ENCODE measurements at regions not wholly inside any gene's neighbourhood (a gene's known extent, or its start where the extent isn't known, plus 50 kb on each side); places are given as distances from the start of the nearest gene placed in this dataset.
"Not testable (repeated sequence)": the region's sequence is repeated elsewhere in the genome, so short reads cannot be mapped to it uniquely, and the experiment has no call there.

DNA sequence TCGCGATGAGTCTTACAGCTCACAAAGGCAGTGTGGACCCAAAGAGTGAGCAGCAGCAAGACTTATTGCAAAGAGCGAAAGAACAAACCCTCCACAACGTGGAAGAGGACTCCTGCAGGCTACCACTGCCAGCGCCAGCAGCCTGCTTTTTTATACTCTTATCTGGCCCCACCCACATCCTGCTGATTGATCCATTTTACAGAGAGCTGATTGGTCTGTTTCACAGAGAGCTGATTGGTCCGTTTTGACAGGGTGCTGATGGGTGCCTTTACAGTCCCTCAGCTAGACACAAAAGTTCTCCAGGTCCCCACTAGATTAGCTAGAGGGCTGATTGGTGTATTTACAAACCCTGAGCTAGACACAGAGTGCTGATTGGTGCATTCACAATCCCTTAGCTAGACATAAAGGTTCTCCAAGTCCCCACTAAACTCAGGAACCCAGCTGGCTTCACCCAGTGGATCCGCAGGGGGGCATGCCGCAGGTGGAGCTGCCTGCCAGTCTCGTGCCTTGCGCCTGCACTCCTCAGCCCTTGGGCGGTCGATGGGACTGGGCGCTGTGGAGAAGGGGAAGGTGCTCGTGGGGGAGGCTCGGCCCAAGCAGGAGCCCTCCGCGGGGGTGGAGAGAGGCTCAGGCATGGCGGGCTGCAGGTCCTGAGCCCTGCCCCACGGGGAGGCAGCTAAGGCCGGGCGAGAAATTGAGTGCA, 75.7 kb downstream of the QDPR start:
- DNase-seq, result not testable (repeated sequence)

DNA sequence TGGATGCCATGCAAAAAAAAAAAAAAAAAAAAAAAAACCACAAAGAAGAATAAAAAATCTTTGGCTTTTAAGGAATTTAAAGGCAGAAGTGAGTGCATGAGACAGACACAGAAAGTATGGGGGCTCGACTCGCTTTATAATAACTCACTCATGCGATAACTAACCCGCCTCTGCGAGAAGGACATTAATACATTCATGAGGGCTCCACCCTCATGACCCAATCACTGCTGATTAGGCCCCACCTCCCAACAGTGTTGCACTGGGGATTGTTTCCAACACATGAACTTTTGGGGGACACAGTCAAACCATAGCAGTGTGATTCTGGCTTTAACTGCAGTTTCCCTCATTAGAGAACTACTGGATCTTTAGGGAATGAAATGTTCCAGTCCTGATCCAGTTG, 78.1 kb downstream of the QDPR start:
- DNase-seq, result no peak

DNA sequence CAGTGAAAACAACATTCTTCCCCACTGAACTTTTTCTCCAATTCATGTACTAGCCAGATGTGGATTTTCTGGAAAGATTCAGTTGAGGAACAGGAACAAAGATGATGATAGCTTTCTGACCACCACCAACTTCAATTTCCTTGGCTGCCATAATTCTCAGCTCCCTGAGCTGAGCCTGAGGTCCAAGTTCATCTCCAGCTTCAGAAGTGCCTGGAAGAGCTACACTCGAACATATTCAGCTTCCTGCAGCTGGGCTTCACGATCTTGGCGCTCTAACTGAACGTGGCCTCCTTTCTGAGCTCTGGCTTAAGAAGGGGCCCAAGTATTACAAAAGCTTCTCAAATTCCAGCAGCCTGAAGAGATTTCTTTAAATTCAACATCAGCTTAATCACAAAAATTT, 83.9 kb downstream of the QDPR start:
- peak; percentile 62 to 92 (median 77) for DNase-seq

DNA sequence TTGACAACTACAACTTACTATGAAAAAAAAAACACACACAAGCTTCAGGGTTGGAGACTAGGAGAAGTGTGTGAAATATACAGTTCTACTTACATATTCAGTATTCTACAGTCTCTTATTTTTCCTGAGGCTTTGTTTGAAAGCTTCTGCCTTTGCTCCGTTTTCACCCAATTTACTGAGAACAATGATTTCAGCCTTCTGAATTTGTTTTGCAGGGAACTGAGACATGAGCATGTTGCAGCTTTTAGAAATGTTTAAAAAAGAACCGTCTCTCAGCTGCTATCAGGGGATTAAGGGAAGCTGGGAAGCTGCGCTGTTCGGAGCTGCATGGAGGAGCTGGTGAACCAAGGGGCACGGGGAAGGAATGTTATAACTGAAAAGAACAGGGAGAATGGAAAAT, 85.7 kb downstream of the QDPR start:
- DNase-seq, result no peak

DNA sequence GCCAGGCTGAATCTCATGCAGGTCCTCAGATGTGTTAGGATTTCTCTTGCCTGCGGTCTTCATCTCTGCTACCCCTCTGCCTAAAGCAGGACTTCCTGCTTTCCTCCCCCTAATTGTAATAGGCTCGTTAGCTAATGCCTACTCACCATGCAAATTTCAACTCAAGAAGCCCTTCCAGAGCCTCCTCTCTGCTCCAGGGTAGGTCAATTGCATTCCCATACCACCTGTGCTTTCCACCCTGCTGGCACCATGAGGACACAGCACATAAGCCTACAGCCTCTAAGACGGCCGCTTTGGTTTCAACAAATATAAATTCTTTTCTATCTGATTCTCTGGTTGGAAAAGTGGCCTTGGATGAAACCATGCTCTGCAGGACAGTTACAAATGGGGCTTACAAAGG, 93.9 kb downstream of the QDPR start:
- DNase-seq, result no peak

DNA sequence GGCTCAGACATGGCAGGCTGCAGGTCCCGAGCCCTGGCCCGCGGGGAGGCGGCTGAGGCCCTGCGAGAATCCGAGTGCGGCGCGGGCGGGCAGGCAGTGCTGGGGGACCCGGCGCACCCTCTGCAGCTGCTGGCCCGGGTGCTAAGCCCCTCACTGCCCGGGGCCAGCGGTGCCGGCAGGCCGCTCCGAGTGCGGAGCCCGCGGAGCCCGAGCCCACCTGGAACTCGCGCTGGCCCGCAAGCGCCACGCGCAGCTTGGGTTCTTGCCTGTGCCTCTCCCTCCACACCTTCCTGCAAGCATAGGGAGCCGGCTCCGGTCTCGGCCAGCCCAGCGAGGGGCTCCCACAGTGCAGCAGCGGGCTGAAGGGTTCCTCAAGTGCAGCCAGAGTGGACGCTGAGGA, 97.5 kb downstream of the QDPR start:
- no peak for DNase-seq

DNA sequence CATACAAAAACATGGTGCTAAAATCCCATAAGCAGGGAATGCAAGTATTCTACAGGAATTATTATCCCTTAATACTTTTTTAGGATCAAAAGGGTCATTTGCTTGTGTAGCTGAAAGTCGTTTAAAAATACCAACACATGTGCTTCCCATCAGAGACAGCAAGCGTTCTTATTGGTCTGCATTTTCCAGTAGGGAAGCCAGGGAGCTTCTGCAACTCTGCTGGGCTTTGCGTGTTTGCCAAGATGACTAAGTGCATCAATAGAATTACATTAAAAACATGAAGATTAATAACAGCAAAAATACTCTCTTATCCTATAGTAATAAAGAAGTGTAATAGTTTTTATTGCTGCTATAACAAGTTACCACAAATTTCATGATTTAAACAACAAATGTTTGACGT, 111.2 kb downstream of the QDPR start:
- peak; percentile 10 to 67 (median 46) for DNase-seq

DNA sequence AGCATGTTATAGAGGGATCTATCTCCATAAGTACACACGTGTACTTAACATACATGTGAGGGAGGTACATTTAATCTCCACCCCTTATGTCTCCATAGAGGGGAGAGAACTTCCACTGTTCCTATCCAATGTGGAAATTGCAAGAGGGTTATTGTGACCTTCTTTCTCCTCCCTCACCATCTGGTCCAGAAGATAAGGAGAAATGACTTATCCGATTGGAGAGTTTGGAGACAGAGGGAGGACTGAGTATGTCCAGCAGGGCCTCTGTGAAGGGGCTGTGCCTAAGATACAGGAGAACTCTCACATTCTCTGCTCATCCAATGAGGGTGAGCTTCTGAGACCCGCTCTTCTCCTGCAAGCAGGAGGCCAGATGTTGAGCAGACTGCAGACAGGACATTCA, 113.1 kb downstream of the QDPR start:
- no peak for DNase-seq

DNA sequence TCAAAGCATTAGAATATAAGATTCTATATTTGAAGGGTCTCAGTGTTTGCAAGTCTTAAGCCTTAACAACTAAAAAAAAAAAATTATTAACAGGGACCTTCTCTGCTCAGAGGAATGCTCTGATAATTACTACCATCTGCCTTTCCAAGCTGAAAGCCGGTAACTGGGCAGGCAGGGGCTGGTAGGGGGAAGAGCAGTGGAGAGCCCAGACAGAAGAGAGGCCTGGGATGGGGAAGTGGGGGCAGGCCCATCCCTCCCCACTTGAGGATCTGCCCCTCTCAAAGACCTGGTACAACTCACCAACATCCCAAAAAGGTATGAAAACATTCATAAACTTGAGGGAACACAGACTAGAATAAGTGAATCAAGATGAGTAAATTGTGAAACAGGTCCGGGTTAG, 113.9 kb downstream of the QDPR start:
- no peak for DNase-seq

DNA sequence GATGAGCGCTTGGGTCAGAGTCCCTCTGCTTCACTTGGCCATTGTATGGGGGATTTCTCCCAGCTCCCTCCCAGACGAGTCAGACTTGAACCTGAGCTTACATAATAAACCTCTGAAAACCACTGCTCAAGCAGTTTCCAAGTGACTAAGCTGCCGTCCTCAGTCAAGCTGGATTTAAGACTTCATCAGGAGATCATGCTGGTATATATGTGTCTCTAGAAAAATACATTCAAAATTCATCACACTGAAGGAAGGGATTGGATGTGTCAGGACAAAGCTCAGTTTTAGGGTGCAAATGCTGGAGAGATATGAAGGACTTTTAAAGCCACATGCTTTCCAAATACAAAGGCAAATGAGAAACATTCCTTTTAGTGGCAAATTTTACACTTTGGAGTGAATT, 114.3 kb downstream of the QDPR start:
- DNase-seq, result no peak

DNA sequence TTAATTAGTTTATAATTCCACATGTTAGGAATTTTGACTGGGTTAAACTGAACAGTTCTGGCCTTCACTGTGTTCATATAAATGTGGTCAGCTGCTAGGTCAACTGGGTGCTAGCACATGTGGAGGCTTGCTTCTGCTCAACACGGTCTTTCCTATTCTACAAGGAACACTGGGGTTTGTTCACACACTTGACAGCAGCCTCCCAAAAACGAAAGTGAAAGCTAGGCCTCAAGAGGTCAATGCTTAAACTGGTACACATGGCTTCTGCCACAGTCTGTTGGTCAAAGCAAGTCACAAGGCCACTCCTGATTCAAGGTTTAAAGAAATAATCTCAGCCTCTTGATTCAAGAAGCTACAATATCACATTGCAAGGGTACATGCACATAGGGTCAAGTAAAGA, 126.5 kb downstream of the QDPR start:
- DNase-seq, result no peak

DNA sequence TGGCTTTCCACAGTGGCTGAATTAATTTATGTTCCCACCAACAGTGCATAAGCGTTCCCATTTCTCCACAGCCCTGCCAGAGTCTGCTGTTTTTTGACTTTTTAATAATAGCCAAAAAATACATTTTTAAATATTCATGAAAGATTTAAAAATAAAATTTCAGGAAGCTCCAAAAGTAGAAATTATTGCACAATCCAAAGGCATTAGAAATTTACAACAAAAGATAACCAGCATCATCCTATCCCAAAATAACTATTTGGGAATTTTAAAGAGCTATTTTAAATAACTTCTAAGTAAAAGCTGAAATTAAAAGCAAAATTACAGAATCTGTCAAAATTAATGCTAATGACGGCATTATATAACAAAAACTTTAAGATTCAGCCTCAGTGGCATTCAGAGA, 131.5 kb downstream of the QDPR start:
- DNase-seq, result no peak

DNA sequence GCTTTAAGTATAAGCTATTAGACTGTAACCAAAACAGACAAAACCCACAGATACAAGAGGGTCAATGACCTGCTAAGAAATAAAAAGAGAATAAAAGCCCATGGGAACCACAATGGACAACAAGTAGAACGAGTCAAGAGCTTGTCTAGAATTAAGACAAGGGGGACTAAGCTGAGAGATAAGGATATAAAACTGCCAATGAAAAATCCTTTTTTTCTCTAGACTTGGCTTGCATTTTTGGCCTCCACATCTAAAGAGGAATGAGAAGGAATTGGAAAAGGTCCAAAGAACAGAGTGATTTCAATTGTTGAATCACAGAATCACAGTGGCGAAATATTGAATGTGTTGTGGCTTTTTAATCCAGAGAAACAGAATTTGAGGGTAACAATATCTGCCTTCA, 135.7 kb downstream of the QDPR start:
- peak; percentile 27 to 71 (median 38) for DNase-seq

DNA sequence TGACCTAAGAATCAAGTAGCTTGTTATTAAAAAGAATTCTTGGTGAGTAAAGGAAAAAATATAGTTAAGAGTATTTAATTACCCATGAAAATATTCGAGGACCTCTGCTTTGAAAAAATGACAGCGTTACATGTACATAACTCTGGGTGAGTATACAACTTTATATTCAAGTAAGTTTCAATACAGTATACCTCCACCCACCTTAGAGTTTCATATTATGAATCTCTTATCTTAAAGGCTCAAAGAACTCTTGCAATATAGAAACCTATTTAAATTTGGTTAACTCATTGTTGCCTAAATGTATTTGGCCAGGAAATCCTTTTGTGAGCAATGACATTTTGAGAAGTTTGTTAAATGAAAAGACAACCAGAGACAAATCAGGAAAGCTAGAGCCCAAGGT, 138.2 kb downstream of the QDPR start:
- no peak for DNase-seq

DNA sequence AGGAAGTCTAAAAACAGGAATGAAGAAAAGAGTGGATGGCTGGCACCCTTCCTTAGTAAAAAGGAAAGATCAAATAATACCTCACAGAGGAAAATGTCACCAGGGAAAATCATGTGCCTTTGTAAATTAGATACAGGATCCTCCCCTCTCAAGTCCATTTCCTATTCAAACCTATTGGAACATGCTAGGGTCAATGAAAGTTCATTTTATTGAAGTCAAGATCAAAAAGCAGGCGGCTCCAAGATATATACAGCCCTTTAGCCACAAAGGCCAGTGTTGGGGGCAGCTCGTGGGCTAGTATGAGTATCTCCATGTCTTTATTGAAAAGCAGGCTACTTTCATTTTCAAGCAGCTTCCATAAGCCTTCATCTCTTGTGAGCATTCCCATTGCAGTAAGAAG, 141.1 kb downstream of the QDPR start:
- DNase-seq, result no peak

DNA sequence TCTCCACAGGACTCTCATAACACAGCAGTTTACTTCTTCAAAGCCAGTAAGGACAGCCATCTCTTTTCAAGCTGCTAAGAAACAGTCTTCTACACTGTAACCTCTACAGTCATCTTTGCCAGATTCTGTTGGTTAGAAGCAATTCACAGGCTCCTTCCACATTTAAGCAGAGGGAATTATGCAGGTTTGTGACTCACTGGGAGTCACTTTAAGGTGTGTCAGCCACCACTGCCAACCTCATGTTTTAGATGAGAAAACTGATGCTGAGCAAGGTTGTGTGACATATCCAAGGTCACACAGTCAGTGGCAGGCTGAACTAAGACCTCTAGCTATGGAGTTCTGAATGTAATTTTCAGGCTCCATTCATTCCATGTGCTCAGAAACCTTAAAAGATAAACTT, 143.5 kb downstream of the QDPR start:
- no peak for DNase-seq

DNA sequence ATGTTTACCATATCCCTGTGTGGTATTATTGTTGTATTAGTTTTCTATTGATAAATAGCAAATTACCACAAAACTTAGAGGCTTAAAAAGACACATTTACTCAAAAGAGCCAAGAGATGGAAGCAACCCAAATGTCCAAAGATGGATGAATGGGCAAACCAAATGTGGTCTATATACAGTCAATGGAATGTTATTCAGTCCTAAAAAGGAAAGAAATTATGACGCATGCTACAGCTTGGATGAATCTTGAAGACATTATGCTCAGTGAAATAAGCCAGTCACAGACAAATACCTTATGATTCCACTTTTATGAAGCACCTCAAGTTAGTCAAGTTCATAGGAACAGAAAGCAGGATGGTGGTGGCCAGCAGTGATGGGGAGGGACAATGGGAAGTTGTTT, 144.7 kb downstream of the QDPR start:
- DNase-seq, result no peak

DNA sequence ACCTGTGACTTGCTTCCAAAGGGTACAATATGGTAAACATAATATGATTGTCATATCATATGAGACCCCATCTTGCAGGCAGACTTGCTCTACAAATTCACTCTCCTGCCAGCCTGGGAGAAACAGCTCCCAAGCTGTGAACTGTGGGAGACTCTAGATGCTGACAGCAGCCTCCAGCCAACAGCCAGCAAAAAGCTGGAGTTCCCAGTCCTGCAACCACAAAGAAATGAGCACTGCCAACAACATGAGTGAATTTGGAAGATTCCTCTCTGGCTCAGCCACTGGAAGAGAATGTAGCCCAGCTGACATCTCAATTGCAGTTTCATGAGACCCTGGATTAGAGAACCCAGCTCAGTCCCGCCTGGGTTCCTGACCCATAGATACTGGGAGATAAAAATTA, 145.4 kb downstream of the QDPR start:
- peak in 2 of 3 donors; percentile 14 to 29 for DNase-seq

DNA sequence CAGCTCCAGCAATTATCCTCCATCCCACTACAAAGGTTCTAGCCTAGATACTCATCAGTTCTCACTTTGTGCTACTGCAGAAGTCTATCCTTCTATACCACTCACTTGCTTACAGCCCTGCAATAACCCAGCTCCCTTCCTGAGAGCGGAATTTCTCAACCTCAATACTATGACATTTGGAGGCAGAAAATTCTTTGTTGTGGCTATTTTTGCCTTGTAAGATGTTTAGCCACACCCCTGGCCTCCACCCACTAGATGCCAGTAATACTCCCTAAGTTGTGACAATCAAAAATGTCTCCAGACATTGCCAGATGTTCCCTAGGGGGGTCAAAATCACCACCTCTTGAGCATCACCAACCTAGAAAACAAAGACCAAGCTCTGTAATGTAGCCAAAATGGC, 149.5 kb downstream of the QDPR start:
- no peak for DNase-seq

DNA sequence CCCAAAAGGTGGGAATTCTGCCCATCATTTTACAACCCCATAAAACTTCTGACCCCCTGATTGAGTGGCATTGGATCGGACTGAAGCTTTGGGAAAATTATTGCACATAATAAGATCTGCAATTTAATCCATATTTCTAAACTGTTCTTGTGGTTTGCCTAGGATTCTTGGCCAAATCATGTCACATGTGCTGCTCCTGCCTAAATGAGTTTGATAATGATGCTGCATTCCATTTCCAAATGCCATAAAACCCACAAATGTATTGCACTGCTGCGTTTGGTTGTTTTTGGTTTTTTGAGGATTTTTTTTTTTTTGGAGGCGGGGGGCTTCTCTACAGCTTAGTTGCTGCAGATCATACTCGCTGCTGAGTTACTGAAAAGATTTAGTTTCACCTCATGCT, 153.6 kb downstream of the QDPR start:
- no peak for DNase-seq

DNA sequence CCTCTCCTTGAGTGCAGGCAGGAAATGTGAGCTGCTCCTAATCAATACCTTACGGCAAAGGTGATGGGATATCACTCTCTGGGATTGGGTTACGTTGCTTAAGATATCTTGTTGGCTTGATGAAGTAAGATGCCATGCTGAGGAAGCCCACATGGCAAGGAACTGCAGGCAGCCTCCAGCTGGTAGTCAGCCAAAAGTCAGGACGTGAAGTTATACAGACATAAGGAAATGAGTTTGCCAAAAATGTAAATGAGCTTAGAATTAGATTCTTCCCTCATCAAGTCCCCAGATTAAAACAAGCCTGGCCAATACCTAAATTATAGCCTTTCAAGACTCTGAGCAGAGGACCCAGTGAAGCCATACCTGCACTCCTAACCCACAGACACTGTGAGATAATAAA, 155.0 kb downstream of the QDPR start:
- DNase-seq, result no peak

DNA sequence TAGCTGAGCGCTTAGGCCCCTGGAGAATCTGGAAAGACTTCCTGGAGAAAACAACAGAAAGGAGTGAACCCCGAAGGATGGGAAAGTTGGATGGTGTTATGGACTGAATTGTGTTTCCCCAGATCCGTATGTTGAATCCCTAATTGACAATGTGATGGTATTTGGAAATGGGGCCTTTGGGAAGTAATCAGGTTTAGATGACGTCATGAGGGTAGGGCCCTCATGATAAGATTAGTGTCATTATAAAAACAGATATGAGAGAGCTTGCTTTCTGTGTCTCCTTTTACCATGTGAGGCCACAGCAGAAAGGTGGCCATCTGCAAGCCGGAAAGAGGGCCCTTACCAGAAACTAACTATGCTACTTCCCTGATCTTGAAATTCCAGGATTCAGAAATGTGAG, 159.5 kb downstream of the QDPR start:
- DNase-seq, result no peak

DNA sequence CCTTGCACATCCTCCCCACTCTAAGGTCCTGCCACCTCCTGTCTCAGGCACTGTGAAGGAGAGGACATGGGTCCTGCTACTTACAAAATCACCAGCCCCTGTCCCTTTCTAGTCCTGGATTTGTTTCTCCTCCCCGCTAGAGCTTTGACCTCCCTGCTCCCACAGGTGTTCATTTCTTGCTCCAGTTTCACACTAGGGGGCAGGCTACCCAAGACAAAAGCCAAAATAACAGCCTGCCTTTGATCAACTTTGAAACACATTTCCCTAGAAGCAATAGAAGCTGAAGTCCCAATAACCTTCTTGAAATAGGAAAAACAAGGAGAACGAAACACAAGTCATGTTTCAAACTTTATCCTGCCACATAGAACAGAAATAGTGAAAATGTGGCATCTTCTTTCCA, 164.4 kb downstream of the QDPR start:
- DNase-seq, result peak in 2 of 3 donors; percentile 47 to 64

DNA sequence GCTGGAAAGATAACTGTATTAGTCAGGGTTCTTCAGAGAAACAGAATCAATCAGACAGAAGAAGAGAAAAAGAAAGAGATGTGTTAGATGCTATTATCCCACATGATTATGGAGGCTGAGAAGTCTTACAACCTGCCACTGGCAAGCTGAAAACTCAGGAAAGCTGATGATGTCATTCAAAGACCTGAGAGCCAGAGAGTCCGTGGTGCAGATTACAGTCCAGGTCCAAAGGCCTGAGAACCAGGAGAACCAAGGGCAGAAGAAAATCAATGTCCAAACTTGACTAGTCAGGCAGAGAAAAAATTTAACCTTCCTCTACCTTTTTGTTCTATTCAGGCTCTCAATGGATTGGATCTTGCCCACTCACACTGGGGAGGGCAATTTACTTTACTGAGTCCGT, 172.5 kb downstream of the QDPR start:
- no peak for DNase-seq

DNA sequence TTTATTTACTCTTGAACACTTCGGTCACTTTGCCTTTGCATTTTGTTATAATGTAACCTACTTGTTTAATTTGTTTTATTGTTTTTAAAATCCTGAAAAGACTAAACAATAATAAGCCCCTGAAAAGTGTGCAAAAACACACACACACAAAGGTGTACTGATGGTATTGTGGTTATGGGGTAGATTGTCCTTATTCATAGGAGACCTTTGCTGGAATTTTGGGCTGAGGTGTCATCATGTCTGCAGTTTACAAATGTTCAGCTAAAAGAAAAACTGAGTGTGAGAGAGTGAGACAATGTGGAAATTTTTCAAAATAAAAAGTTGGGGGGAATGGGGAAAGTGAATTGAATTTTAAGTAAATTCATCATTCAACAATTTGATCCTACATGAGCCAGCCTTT, 174.9 kb downstream of the QDPR start:
- no peak for DNase-seq

All from muscle of back (tissue), 3 donors.